ENCODE measurements at regions not wholly inside any gene's neighbourhood (a gene's known extent, or its start where the extent isn't known, plus 50 kb on each side); places are given as distances from the start of the nearest gene placed in this dataset.

GRCh38 chr9:120265791-120266190, 314.2 kb downstream of the CDK5RAP2 start:
- intact Hi-C loops (cut with DNase I; ENCODE audit: low total_unique reads): no loop called here
- TF ChIP-seq POLR2A (IDR thresholded peaks at IDR 0.05) (no peak), CTCF (IDR thresholded peaks at IDR 0.05) (no peak)
- H3K4me3 ChIP-seq: no peak overlapping the region
- no peak overlapping the region for H3K27ac ChIP-seq
- no peaks in the 10 kb centered on the region for H3K27me3 ChIP-seq
- DNase-seq: no peak
- H3K9me3 ChIP-seq: no peaks in the 10 kb centered on the region
- no peaks in the 10 kb centered on the region for H3K4me1 ChIP-seq
- H3K36me3 ChIP-seq: no peaks in the 10 kb centered on the region

GRCh38 chr9:120264528-120264927, 315.4 kb downstream of the CDK5RAP2 start:
- Histone ChIP-seq H3K27ac (no peak overlapping the region), H3K4me1 (no peaks in the 10 kb centered on the region), H3K27me3 (no peaks in the 10 kb centered on the region), H3K4me3 (no peak overlapping the region), H3K9me3 (no peaks in the 10 kb centered on the region), H3K36me3 (no peaks in the 10 kb centered on the region)
- no peak for TF ChIP-seq CTCF (IDR thresholded peaks at IDR 0.05)
- TF ChIP-seq POLR2A (IDR thresholded peaks at IDR 0.05): no peak
- intact Hi-C loops (cut with DNase I; ENCODE audit: low total_unique reads): no loop called here
- no peak for DNase-seq

GRCh38 chr9:120263836-120264235, 316.1 kb downstream of the CDK5RAP2 start:
- DNase-seq: no peak
- Histone ChIP-seq H3K9me3 (no peaks in the 10 kb centered on the region), H3K4me1 (no peaks in the 10 kb centered on the region), H3K36me3 (no peaks in the 10 kb centered on the region), H3K27me3 (no peaks in the 10 kb centered on the region), H3K4me3 (no peak overlapping the region), H3K27ac (no peak overlapping the region)
- intact Hi-C loops (cut with DNase I; ENCODE audit: low total_unique reads): no loop called here
- no peak for TF ChIP-seq POLR2A (IDR thresholded peaks at IDR 0.05)
- no peak for TF ChIP-seq CTCF (IDR thresholded peaks at IDR 0.05)

- intact Hi-C loops (cut with DNase I; ENCODE audit: low total_unique reads): no loop called here
- no peaks in the 10 kb centered on the region for H3K9me3 ChIP-seq
- no peak overlapping the region for H3K4me3 ChIP-seq
- H3K36me3 ChIP-seq: no peaks in the 10 kb centered on the region
- no peak for TF ChIP-seq CTCF (IDR thresholded peaks at IDR 0.05)
- TF ChIP-seq POLR2A (IDR thresholded peaks at IDR 0.05): no peak
- H3K4me1 ChIP-seq: no peaks in the 10 kb centered on the region
- no peak for DNase-seq
- H3K27ac ChIP-seq: no peak overlapping the region
- H3K27me3 ChIP-seq: no peaks in the 10 kb centered on the region
Measured at GRCh38 chr9:120261419-120261818, 318.5 kb downstream of the CDK5RAP2 start.

- Histone ChIP-seq H3K27ac (no peak overlapping the region), H3K27me3 (no peaks in the 10 kb centered on the region), H3K4me3 (no peak overlapping the region), H3K4me1 (no peaks in the 10 kb centered on the region), H3K36me3 (no peaks in the 10 kb centered on the region), H3K9me3 (no peaks in the 10 kb centered on the region)
- no peak for DNase-seq
- TF ChIP-seq CTCF (IDR thresholded peaks at IDR 0.05): no peak
- no peak for TF ChIP-seq POLR2A (IDR thresholded peaks at IDR 0.05)
- intact Hi-C loops (cut with DNase I; ENCODE audit: low total_unique reads): no loop called here
Measured at GRCh38 chr9:120259100-120259499, 320.9 kb downstream of the CDK5RAP2 start.

Measured in uterus (tissue), 3 donors.